Stomach (tissue), 8 donors: ENCODE measurements at regions not wholly inside any gene's neighbourhood (a gene's known extent, or its start where the extent isn't known, plus 50 kb on each side); places are given as distances from the start of the nearest gene placed in this dataset.

Experiments
- DNase-seq, 2 donors: peaks; one replicate each; pipeline versions ENCODE4 v3.0.0 to v3.0.0-alpha.2; 2013 to 2019
- H3K27ac ChIP-seq, 5 donors: fragments of 200-600 bp in 4 of 5; sonication (generic) in 4 of 5; one replicate each; pipeline ENCODE4 v1.5.1; 2013 to 2019; ENCODE audit warnings: mild to moderate bottlenecking in 1 of 5, moderate library complexity in 1 of 5
- H3K27me3 ChIP-seq, 3 donors: fragments of 200-600 bp; sonication (generic); one replicate each; pipeline ENCODE4 v1.5.1; 2017 to 2019; ENCODE audit warnings: mixed run types in 1 of 3
- H3K36me3 ChIP-seq, 4 donors: fragments of 200-600 bp; sonication (generic); 1 replicate in 3 of 4; 2 replicates in 1 of 4; pipeline ENCODE4 v1.5.1; 2016 to 2019
- H3K4me1 ChIP-seq, 4 donors: fragments of 200-600 bp; sonication (generic); one replicate each; pipeline ENCODE4 v1.5.1; 2016 to 2019
- H3K4me3 ChIP-seq, 4 donors: fragments of 200-600 bp; sonication (generic) in 3 of 4; one replicate each; pipeline ENCODE4 v1.5.1; 2016 to 2019; ENCODE audit warnings: mild to moderate bottlenecking in 1 of 4
- H3K9me3 ChIP-seq, 4 donors: fragments of 200-600 bp; sonication (generic); one replicate each; pipeline ENCODE4 v1.5.1; 2016 to 2019
- EP300 ChIP-seq: sonication (generic); formaldehyde crosslinking; IDR thresholded peaks from one replicate; pipeline ENCODE4 v1.6.1; 2017; ENCODE audit warnings: antibody characterized with exemption
- POLR2A ChIP-seq, 4 donors: fragments of 450-650 bp; IDR thresholded peaks; one replicate each; pipeline ENCODE4 v1.6.1; 2016; ENCODE audit warnings: antibody characterized with exemption in 4 of 4, control low read depth in 2 of 4, mild to moderate bottlenecking in 1 of 4, moderate library complexity in 1 of 4
- POLR2AphosphoS5 ChIP-seq, 3 donors: sonication (generic); formaldehyde crosslinking; IDR thresholded peaks; one replicate each; pipeline ENCODE4 v1.6.1; 2016; ENCODE audit warnings: antibody characterized with exemption in 3 of 3
- WGBS, 5 donors: extraction: QIAGEN DNeasy Blood & Tissue Kit in 3 of 5; methylation state at CpG; one replicate each; pipeline versions ENCODE4 v1.1.5 to v1.1.7; 2013 to 2018; 5-methylcytosine and 5-hydroxymethylcytosine counted together
- intact Hi-C: fragments of 100-400 bp; cut with DNase I; formaldehyde crosslinking; loops from one replicate; pipeline ENCODE4 v1.15.1; 2023; ENCODE audit warnings: low total_unique reads
- TF ChIP-seq, protein P1 (sequence below), 7 experiments: fragments of 450-650 bp in 4 of 7; fragments of 200-600 bp in 3 of 7; sonication (generic) in 3 of 7; IDR thresholded peaks; one replicate each; pipeline ENCODE4 v1.5.1; 2016 to 2019; ENCODE audit warnings: antibody characterized with exemption in 7 of 7, control low read depth in 2 of 7, mild to moderate bottlenecking in 1 of 7
- donor health status: healthy with polysubstance abuse.
- donor health status: Bipolar disorder and iron deficiency.
- donor health status: healthy.

DNA sequence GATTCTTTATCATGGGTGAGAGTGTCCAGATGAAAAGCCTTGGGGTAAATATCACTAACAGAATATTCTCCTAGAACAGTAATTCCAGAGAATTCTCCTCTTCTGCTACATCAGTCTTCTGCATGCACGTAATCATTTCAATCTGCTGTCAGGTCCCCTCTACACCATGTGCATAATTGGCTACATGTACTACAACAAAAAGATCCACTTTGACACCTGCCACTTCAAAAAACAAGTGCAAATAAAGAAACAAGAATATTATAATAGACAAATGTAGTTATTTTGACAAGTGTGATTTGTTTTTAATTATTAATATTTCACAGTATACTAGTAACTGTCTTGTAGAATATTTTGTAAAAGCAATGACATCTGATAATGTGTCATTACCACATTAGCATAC is 154.2 kb downstream of the SAMD5 start:
- H3K9me3 ChIP-seq, result no peaks in the 10 kb centered on the region
- TF ChIP-seq EP300, result no peak
- TF ChIP-seq, protein P1, sequence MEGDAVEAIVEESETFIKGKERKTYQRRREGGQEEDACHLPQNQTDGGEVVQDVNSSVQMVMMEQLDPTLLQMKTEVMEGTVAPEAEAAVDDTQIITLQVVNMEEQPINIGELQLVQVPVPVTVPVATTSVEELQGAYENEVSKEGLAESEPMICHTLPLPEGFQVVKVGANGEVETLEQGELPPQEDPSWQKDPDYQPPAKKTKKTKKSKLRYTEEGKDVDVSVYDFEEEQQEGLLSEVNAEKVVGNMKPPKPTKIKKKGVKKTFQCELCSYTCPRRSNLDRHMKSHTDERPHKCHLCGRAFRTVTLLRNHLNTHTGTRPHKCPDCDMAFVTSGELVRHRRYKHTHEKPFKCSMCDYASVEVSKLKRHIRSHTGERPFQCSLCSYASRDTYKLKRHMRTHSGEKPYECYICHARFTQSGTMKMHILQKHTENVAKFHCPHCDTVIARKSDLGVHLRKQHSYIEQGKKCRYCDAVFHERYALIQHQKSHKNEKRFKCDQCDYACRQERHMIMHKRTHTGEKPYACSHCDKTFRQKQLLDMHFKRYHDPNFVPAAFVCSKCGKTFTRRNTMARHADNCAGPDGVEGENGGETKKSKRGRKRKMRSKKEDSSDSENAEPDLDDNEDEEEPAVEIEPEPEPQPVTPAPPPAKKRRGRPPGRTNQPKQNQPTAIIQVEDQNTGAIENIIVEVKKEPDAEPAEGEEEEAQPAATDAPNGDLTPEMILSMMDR (IDR thresholded peaks at IDR 0.05), result no peak
- TF ChIP-seq POLR2A (IDR thresholded peaks at IDR 0.05), result no peak
- TF ChIP-seq POLR2AphosphoS5 (IDR thresholded peaks at IDR 0.05), result no peak
- no peak overlapping the region for H3K4me3 ChIP-seq
- no peak for DNase-seq
- intact Hi-C loops, result no loop called here
- no peak overlapping the region for H3K27ac ChIP-seq
- WGBS, 5 donors, result 89 to 100% (median 95%) methylated on average over 1 of the region's 1 CpG
- no peaks in the 10 kb centered on the region for H3K36me3 ChIP-seq
- H3K27me3 ChIP-seq, result no peaks in the 10 kb centered on the region
- H3K4me1 ChIP-seq, result no peaks in the 10 kb centered on the region

DNA sequence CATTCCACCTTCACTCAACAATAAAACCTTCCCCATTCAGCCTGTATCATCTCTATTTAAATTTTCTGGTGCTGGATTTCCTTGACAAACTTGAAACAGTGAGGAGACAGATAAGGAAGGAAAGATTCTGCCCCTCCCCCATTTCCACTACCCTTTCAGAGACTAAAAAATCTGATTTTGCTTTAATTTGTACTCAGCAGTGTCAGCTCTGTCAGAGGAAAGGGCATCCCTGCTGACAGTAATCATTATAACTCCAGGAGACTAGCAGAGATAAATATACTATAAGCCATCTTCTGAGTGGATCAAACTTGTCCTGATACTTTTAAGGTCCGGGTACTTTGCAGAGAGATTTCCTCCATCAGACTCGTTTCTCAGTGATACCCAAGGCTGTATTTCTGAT is 155.6 kb downstream of the SAMD5 start:
- DNase-seq, result no peak
- 70 to 93% (median 75%) methylated on average over 2 of the region's 2 CpGs for WGBS, 5 donors
- Histone ChIP-seq H3K4me1 (no peaks in the 10 kb centered on the region), H3K4me3 (no peak overlapping the region), H3K27me3 (no peaks in the 10 kb centered on the region), H3K27ac (no peak overlapping the region), H3K36me3 (no peaks in the 10 kb centered on the region), H3K9me3 (no peaks in the 10 kb centered on the region)
- intact Hi-C loops, result no loop called here
- TF ChIP-seq POLR2A (IDR thresholded peaks at IDR 0.05) (no peak), POLR2AphosphoS5 (IDR thresholded peaks at IDR 0.05) (no peak), EP300 (no peak)
- TF ChIP-seq, protein P1 (IDR thresholded peaks at IDR 0.05), result no peak

DNA sequence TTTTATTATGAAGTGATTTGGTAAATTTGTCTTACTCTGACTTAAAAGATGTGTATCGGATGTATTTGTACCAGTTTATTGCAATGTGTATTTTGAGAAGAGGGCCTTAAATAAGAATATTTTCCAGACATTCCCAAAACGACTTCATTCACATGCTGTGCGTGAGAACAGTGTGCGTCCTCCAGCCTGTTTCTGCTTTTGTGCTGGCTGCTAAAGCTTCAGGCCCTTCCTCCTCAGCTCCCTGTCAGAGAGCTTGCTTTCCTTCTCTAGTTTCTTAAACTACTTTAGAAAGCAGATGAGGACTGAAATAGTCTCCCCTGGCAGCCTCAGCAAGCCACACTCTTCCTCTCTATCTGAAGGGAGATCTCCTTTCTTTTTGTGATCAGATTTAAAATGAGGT is 157.8 kb downstream of the SAMD5 start:
- Histone ChIP-seq H3K9me3 (peaks cover 0 to 12% (median 9%) of the 10 kb centered on the region in 4 donors), H3K4me1 (no peaks in the 10 kb centered on the region)

DNA sequence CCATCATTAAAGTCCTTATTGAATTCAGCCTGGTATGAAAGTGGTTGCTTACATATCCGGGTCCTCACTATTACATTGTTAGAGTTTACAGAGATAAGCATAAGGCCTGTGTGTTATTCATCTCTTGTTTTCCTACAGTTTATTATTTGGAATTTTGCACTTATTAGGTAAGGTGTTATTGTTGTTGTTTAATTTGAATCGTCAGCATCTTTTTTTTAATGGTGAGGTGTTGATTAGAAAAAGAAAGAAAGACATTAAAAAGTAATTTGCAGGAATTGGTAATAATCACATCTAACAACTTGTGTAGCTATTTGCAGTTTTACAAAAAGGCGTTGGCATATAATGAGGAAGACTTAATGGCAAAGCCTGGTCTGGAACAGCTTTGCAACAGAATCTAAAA is 158.6 kb downstream of the SAMD5 start:
- H3K4me3 ChIP-seq, result no peak overlapping the region
- TF ChIP-seq, protein P1 (IDR thresholded peaks at IDR 0.05), result no peak
- TF ChIP-seq EP300 (no peak), POLR2A (IDR thresholded peaks at IDR 0.05) (no peak), POLR2AphosphoS5 (IDR thresholded peaks at IDR 0.05) (no peak)
- H3K4me1 ChIP-seq, result no peaks in the 10 kb centered on the region
- WGBS, 5 donors, result 65 to 78% (median 67%) methylated on average over 3 of the region's 3 CpGs
- no peaks in the 10 kb centered on the region for H3K36me3 ChIP-seq
- no peaks in the 10 kb centered on the region for H3K27me3 ChIP-seq
- H3K27ac ChIP-seq, result no peak overlapping the region
- no peak for DNase-seq
- intact Hi-C loops, result no loop called here
- peaks cover 0 to 12% (median 9%) of the 10 kb centered on the region in 4 donors for H3K9me3 ChIP-seq

More for the DNA sequence above, 157.8 kb downstream of the SAMD5 start:
- Histone ChIP-seq H3K36me3 (no peaks in the 10 kb centered on the region), H3K27me3 (no peaks in the 10 kb centered on the region), H3K27ac (no peak overlapping the region), H3K4me3 (no peak overlapping the region)
- WGBS, 5 donors, result 72 to 83% (median 80%) methylated on average over 4 of the region's 4 CpGs
- TF ChIP-seq POLR2A (IDR thresholded peaks at IDR 0.05) (no peak), POLR2AphosphoS5 (IDR thresholded peaks at IDR 0.05) (no peak), EP300 (no peak)
- TF ChIP-seq, protein P1 (IDR thresholded peaks at IDR 0.05), result no peak
- intact Hi-C loops, result no loop called here
- no peak for DNase-seq
